HT1080 (cell line): ENCODE measurements at regions not wholly inside any gene's neighbourhood (a gene's known extent, or its start where the extent isn't known, plus 50 kb on each side); places are given as distances from the start of the nearest gene placed in this dataset.

ENCODE experiments used
- DNase-seq: peaks from one replicate; pipeline ENCODE4 v3.0.0-alpha.2; 2015; ENCODE audit warnings: low read depth

GRCh38 chr15:97234851-97235610 lies 725.5 kb upstream of the ARRDC4 start:
- DNase-seq = peak; percentile 17

GRCh38 chr15:97235611-97235985 lies 724.9 kb upstream of the ARRDC4 start:
- no peak for DNase-seq

GRCh38 chr15:97236140-97236539 lies 724.4 kb upstream of the ARRDC4 start:
- DNase-seq = no peak

GRCh38 chr15:97237160-97237559 lies 723.3 kb upstream of the ARRDC4 start:
- no peak for DNase-seq

- DNase-seq = no peak
Measured at GRCh38 chr15:97248376-97248775, 712.1 kb upstream of the ARRDC4 start.

- no peak for DNase-seq
Measured at GRCh38 chr15:97259943-97260342, 700.6 kb upstream of the ARRDC4 start.

GRCh38 chr15:97301166-97301565 lies 659.3 kb upstream of the ARRDC4 start:
- no peak for DNase-seq

GRCh38 chr15:97316362-97316761 lies 644.1 kb upstream of the ARRDC4 start:
- DNase-seq = no peak

GRCh38 chr15:97317163-97317562 lies 643.3 kb upstream of the ARRDC4 start:
- no peak for DNase-seq

GRCh38 chr15:97319291-97319690 lies 641.2 kb upstream of the ARRDC4 start:
- DNase-seq = no peak

- DNase-seq = no peak
Measured at GRCh38 chr15:97346221-97346620, 614.3 kb upstream of the ARRDC4 start.

- no peak for DNase-seq
Measured at GRCh38 chr15:97350813-97351212, 609.7 kb upstream of the ARRDC4 start.

- DNase-seq = no peak
Measured at GRCh38 chr15:97383516-97383915, 577.0 kb upstream of the ARRDC4 start.

GRCh38 chr15:97386940-97387339 lies 573.6 kb upstream of the ARRDC4 start:
- DNase-seq = peak; percentile 8

- DNase-seq = no peak
Measured at GRCh38 chr15:97401195-97401594, 559.3 kb upstream of the ARRDC4 start.

- DNase-seq = no peak
Measured at GRCh38 chr15:97401970-97402369, 558.5 kb upstream of the ARRDC4 start.

- DNase-seq = no peak
Measured at GRCh38 chr15:97406841-97407240, 553.7 kb upstream of the ARRDC4 start.

GRCh38 chr15:97410897-97411575 lies 549.5 kb upstream of the ARRDC4 start:
- DNase-seq = no peak

GRCh38 chr15:97420130-97420529 lies 540.4 kb upstream of the ARRDC4 start:
- DNase-seq = no peak

- peak; percentile 72 for DNase-seq
Measured at GRCh38 chr15:97425596-97425995, 534.9 kb upstream of the ARRDC4 start.

GRCh38 chr15:97443101-97443500 lies 517.4 kb upstream of the ARRDC4 start:
- no peak for DNase-seq

GRCh38 chr15:97446138-97446537 lies 514.4 kb upstream of the ARRDC4 start:
- no peak for DNase-seq
